GM04503 (cell line): ENCODE measurements at regions not wholly inside any gene's neighbourhood (a gene's known extent, or its start where the extent isn't known, plus 50 kb on each side); places are given as distances from the start of the nearest gene placed in this dataset.

Experiments
- DNase-seq: peaks from one replicate; pipeline ENCODE4 v3.0.0-alpha.2; 2012; ENCODE audit warnings: low read depth

DNA sequence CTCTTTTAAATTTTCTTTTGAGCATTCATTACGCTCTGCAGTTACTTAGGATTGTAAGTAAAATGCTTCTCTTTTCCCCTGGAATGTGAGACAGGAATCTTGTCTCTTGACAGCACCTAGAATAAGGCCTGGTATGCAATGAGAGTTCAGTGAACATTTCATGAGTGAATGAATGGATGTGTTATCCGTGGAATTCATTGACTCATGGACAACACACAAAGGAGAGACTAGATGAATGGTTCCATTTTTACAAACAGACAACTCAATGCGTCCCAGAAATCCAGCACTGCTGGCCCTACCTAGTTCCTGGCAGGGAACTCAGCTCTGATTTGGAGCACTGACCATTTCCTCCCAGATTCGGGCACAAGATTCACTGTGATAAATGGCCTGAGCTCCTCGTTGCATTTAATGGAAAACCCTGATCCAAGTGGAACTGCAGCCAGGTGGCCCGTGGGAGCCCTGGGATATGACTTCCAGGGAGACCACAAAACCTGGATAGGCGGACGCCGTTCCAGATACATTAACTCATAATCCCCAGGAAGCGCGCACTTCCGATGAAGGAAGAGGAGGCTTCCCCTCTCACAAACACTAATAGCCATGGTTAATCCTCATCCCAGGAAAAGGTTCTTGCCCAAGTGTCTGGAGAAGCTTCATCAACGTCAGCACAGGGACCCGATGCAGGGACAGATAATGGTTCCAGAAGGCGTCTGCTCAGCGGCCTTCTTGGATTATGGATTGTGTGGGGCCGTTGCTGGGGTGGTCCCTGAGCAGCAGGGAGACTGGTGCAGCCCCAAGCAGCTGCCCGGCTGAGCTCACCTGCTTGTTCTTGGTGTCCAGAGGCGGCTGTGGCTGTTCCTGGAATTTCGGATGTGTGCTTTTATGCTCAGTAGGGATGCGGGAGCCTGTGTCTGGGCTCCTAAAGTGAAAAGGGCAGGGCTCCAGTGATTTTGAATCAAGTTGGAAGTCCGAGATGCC, 211.1 kb upstream of the TSHZ3 start:
- DNase-seq: no peak

DNA sequence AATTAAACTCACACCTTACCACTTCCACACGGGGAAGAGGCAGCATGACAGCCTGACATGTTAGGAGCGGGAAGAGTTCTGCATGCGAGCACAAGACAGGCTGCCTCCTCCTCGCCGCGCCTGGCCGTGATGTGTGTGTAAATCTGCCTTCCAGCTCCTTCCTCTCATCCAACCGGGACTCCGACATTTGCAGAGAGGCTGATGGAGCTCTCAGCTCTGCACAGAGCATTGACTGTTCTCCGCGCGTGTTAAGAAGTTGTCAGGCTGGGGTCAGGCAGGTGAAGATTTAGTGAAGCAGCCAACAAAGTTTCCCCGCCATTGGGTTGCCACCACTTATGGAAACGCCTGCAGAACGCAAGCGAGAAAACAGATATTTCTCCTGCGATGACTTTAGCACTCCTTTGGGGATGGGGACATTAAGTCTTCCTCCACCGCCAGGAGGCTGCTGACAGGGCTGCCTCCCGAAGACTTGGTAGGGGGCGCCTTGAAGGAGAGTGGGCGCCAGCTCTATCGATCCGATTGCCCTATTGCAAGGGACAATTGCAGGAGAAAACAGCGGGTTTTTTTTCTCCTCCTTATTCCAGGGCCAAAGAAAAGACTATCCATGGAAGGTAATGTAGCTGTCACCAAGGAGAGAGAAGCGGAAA, 213.9 kb upstream of the TSHZ3 start:
- DNase-seq: no peak

DNA sequence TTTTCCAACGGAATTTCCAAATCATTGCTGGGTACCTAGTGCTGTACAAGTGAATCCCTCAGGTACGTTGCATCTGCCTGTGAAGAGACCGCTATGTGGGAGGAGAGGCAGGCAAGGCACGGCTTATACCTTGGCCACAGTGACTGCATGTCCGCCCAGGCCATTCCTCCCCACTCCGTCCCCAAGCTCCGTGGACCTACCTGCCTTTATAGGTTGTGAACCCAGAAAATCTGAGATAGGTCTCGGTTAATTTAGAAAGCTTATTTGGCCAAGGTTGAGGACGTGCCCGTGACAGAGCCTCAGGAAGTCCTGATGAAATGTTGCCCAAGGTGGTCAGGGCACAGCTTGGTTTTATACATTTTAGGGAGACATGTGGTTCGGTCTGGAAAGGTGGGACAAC, 218.5 kb upstream of the TSHZ3 start:
- DNase-seq: no peak

DNA sequence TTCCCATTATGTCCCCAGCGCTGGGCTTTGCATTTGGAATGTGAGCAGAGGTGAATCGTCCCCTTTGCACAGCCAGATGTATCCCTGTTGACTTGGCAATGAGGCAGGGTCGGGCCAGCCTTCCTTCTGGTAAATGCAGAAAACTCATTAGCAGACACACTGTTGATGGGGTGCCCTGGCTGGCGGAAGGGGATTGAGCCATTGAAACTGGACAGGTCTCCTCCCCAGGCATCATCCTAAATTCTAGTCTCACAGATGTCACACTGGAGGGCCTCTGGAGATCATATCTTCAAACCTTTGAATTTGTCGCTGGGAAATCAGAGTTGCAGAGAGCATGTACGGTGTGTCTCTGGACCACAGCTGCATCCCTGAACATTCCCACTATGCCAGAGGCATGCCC, 219.5 kb upstream of the TSHZ3 start:
- no peak for DNase-seq

DNA sequence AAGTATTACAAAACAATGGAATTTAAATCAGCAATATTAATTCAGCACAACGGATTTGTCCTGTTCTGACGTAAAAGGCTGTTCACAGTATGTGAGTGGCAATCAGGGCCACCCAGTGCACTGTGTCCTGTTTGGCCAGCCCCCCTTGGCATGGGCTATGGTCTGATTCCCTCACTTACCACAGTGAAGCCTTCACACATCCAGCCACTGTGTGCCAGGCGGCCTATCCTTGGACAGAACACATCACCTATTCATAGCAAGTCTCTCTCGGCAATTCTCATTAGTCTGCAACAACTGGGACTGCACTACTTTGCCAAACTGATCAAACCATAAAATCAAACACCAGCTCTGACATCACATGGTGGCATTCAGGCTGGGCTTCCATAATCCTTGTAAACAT, 221.5 kb upstream of the TSHZ3 start:
- DNase-seq: no peak

DNA sequence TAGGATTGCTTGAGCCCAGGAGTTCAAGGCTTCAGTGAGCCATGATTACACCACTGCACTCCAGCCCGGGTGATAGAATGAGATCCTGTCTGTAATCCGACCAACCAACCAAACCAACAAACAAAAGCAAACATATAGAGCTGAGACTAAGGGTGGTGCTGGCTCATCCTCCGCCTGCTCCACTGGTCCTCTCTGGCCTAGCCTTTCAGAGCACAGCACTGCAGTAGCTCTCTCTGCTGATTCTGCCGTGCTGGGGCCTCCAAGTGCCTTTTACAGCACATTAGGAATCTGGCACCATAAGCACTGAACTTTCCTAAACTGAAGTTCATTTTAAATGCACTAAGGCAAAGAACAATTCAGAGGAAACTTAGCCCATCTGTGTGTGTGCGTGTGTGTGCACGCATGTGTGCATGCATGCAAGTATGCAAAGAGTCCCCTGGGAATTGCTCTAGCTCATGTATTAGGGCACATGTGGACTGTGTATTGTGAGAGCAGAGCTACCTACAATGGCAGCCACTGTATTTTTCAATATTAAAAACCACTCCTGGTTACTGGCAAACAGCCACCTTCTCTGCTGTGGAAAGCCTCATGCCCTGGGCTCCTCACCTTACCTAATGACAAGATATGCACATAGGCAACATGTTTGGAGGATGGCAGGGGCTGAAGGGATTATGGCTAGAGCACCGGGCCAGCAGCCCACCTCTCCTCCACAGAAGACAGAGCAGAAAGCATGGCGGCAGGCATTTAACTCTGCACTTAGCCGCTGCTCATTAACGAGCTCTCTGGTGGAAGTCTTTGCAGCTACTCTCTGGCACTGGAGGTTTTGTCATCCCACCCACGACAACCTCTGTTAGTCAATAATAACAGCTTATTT, 223.1 kb upstream of the TSHZ3 start:
- no peak for DNase-seq

DNA sequence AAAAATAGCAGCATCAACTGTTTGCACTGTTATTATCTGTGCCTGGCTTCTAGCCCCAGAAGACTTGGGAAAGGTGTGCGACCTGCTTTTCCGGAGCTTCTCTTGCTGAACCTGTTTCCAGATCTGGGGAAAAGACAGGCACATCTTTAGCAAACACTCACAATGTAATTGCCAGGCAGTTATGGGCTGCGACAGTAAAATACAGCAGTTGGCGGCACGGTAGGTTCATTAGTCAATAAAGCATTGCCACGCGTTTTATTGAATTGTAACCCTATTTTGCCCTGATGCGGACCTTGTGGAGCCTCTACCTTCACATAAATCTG, 223.7 kb upstream of the TSHZ3 start:
- DNase-seq: no peak

DNA sequence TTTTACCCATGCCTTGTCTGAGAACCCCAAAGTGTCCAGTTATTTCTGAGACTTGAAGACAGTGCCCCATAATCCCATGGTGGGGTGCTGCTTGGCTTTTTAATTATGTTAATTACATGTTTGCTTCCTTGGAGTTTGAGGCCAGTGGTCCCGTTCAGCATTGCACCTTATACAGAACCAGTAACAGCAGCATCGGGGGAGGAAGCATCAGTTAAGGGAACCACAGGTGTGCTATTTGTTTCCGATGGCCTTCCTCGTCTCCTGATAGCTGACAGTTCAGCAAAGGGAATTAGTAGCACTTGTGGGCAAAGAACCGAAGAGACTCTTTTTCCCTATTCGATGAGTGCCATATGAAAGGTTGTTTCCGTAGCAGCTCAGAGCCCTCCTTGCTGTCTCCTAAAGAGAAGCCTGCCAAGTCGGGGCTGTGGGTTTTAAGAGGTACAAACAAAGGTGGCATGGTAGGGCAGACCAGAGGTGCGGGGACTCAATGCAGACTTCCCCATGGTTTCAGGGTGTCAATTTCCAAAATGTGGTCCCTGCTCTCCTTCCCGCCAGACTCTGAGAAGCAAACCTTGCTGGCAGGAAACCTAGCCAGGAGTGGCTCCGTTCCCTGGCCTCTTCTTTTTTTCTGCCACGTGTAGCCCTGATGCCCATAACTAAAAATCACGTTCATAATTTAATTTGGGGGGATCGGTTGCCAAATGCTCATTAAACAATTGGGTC, 225.2 kb upstream of the TSHZ3 start:
- no peak for DNase-seq

DNA sequence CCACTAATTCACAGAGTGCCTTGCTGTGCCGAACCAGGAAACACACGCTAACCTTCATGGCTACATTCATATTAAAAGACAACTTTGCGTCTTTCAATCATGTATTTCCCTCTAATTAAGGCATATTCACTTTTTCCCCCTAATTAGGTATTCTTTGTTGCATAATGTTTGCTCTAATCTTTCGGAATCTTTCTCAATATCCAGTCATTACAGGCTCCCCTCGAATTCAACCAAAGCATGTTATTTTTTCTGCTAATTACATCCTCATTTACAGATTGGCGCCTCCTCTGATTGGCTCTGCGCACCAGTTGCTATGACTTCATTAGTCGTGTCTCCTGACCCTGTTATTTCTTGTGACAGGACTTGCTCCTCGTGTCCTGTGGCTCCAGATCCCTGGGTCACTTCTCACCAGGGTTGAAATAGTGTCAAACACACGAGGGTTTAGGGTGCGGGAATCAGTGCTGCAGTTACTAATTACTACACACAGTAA, 226.7 kb upstream of the TSHZ3 start:
- DNase-seq: no peak

DNA sequence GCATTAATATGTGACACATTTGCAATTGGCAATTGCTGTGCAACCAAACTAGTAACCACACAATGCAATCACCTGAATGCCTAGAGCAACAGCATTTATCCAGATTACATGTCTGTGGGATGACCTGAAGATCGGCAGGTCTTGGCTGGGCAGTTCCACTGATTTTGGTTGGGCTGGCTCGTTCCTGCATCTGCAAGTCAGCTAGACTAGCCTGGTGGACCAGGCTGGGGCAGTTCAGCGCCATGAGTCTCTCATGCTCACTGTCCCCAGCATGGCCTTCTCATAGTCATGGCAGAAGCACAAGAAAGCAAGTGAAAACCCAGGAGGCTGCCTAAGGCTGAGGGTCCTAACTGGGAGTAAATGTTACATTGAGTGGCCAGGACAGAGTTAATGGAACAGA, 229.1 kb upstream of the TSHZ3 start:
- DNase-seq: no peak

DNA sequence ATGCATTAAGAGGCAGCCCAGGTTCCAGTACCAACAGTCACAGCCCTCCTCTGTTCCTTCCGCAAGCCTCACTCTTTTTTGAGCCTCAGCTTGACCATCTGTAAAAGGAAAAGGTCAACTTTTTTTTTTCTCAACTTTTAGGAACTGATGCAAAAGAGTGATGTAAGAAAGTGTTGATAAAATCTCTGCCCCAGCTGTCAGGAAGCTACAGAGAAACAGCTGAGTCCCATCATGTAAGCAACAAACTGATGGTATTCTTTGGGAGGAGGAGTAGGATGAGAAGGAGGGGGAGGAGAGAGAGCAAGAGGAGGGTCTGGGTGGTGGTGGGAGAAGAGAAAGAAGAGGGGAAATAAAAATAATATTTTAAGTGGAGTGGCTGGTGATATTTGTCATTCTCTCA, 233.9 kb upstream of the TSHZ3 start:
- DNase-seq: no peak

DNA sequence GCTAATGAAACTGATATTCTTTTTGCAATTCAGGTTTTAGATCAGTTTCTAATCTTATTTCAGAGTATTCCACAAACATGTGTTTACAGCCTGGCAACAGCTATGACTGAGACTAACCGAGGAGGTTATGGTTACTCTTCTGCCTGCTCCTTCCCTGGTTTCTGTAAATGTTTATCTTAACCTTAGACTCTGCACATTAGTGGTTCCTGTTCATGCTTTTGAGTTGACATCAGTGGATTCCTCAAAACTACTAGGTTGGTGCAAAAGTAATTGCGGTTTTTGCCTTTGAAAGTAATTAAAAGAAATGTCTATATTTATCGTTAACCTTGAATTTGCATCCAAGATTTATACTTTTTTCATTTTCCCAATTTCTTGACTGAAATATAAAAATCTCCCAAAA, 237.0 kb upstream of the TSHZ3 start:
- no peak for DNase-seq

DNA sequence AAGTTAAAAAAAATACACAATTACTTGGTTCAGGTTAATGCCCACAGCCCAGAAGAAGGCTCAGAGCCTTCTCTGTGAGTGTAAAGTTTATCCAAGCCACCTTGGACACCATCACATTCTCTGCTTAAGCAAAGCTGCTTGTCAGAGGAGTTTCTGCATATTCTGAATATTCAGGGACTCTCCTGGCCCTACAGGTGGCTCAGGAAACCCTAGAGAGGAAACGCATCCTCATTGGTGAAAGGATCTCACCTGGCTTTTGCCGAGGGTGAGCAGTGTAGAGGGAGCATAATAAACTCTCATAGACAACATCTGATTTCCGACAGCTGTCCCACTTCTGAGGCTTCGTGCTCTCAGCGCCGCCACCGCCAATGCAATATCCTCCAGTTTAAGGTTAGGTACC, 239.9 kb upstream of the TSHZ3 start:
- no peak for DNase-seq

DNA sequence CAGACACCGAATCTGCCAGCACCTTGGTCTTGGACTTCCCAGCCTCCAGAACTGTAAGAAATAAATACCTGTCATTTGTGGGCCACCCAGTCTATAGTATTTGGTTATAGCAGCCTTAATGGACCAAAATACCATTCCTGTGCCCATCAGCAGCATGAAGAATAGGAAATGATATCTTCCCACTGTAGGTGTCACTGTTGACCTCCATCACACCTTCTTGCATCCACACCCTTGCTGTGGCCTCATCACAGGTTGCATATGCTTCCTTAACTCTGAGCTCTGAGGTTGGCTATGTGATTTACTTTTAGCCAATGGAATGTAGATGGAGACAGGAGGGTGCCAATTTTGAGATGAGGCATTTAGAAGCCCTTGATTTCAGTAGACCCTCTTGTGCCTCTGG, 242.0 kb upstream of the TSHZ3 start:
- no peak for DNase-seq

DNA sequence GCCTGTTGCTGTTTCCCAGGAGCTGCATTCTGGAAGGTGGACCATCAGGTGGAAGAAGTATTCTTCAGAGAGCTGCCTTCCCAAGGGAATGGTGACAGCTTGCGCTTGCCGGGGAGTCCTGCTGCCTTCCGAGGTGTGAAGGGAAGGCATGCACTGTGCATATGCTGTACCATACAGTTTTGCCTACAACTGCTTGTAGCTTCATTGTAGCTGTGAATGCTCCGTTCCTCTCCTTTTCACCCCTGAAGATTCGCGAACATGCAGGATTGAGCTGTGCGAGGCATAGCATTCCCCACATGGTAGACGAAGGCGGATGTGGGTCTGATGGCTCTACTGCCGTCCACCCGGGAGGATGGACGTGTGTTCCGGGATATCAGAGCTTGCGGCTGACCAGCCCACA, 243.2 kb upstream of the TSHZ3 start:
- DNase-seq: no peak

DNA sequence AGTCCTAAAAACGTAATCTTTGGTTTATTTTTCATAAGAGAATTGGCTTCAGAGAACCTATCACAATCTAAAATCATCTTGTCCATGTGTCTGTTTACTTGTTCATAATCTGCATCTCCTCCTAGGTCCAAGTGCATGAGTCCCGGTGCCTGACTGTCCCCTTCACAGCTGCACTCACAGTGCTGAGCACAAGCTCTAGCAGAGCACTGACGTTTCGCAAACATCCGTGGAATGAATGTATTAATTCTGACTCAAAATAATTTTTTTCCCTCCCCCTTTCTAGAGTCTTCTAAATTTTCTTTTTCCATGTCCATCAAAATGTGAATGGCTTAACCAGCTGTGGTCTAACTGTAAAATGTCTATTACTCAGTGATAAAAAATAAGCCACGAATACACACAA, 245.5 kb upstream of the TSHZ3 start:
- no peak for DNase-seq

DNA sequence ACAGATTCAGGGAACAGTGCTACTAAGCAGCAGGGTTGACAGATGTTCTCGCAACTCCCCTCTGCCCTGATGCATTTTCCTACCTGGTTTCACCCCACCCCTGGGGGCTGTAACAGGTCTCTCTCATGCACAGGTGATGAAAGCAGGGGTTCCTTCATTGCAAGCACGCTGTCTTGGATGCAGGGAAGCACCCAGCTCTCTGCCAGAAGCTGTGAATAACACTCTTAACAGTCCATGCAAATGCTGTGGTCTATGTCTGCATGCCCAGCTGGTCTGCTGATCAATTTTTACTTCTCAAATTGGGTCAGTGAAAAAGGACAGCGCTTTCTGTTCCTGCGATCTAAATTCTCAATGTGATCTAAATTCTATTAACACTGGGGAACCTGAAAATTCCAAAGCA, 246.3 kb upstream of the TSHZ3 start:
- no peak for DNase-seq

DNA sequence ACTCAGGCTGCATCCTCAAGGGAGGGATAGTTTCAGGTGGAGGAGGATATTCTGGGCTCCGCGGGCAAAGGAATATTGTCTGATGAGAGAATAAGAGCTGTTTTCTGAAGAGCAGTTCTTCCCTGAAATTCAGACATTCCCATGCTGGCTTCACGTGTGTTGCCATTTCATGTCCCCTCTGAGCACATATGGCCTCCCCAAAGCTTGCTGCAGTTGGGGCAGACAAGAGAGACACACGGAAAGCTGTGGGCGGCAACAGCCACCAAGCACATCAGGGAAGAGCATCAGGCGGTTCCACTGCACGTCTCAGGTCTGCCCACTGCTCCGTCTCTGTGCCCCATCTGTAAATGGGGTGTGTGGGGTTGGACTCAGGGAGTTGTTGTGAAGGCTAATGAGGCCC, 247.5 kb upstream of the TSHZ3 start:
- DNase-seq: no peak

DNA sequence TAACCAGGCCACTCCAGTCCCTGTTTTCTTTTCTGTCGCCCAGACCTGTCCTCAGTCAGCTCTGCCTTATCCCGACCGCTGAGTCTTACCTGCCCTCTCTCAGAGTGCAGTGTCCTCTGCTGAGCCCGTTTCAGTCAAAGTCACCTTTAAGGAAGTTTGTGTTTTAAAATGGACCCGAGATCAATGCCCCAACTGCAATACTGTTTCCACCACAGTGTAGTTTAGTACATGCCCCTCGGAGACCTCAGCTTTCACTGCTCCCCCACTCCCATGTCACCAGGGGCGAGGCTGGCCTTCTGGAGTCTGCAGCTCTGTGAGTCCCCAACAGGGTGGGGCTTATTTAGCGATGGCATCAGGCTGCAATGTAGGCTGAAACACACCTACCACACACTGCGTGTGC, 248.4 kb upstream of the TSHZ3 start:
- DNase-seq: no peak

DNA sequence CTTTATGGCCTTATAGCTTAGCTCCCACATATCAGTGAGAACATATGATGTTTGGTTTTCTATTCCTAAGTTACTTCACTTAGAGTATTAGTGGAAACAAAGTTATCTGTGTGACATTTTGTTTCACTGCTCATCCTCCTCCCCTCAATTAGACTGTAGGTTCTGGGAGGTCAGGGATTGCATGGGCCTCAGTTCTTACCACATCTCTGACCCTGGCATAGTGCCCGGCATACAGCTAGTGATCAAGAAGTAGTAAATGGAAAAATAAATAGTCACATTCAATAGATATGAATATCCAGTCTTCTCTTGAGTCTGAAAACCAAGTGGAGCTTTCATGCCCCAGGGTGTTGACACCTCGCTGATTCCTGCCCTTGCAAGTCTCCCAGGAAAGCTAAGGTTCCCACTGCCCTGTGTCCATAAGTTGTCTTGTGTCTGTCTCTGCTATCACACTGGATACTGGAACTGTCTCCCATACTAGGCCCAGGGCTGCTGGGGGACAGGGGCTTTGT, 249.5 kb upstream of the TSHZ3 start:
- DNase-seq: no peak

DNA sequence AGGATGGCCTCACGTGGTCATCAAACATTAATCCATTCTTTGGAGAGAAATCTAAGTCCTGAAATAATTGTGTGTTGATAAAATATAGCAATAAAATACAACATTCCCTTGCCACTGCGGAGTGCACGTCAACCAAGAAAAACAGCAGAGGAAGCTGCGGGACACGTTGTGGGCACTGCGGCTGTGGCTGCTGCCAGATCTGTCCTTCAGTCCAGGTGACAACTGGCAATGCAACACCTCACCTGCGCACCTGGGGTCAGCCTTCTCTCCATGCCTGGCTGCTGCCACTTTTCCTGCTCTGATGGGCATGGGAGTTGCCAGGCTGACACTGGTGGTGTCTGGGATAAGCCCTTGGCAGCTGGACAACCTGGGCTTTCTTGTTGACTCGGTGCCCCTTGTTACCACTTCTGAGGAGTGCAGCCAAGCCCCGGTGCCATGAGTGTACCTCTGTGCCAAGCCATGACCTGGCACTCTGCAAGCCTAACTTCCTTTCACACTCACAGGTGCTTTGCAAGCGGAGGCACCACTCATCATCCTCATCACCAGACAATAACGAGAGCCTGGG, 251.6 kb upstream of the TSHZ3 start:
- no peak for DNase-seq
